GM23338 (cell line): ENCODE measurements at regions not wholly inside any gene's neighbourhood (a gene's known extent, or its start where the extent isn't known, plus 50 kb on each side); places are given as distances from the start of the nearest gene placed in this dataset.

Experiments used
- ATAC-seq: fragments of 200-7000 bp; cut with Tn5 transposase; 3 replicates; pipeline ENCODE4 v1.9.1; 2020
- DNase-seq: peaks from one replicate; pipeline ENCODE4 v3.0.0-alpha.2; 2015; ENCODE audit warnings: low spot score
- H2AFZ ChIP-seq: fragments of 200-600 bp; sonication (generic); 2 replicates; pipeline ENCODE4 v1.8.0; 2016; ENCODE audit warnings: antibody characterized with exemption, mild to moderate bottlenecking, moderate library complexity
- H3F3A ChIP-seq: fragments of 200-600 bp; sonication (generic); replicated peaks from 2 replicates; pipeline ENCODE4 v1.8.0; 2017; ENCODE audit warnings: antibody characterized with exemption, mixed run types, low read depth
- H3K27ac ChIP-seq: fragments of 200-600 bp; sonication (generic); 2 replicates; pipeline ENCODE4 v1.6.1; 2016; ENCODE audit warnings: low read depth
- H3K27me3 ChIP-seq: fragments of 200-600 bp; sonication (generic); 2 replicates; pipeline ENCODE4 v1.8.0; 2016; ENCODE audit warnings: mild to moderate bottlenecking, mixed run types, moderate library complexity; ENCODE audit not compliant: insufficient read depth
- H3K36me3 ChIP-seq: fragments of 200-600 bp; sonication (generic); 2 replicates; pipeline ENCODE4 v1.8.0; 2016; ENCODE audit warnings: mild to moderate bottlenecking; ENCODE audit not compliant: insufficient read depth
- H3K4me1 ChIP-seq: fragments of 200-600 bp; sonication (generic); 2 replicates; pipeline ENCODE4 v1.8.0; 2016; ENCODE audit warnings: mild to moderate bottlenecking, moderate library complexity; ENCODE audit not compliant: insufficient read depth
- H3K4me2 ChIP-seq: fragments of 200-600 bp; sonication (generic); 2 replicates; pipeline ENCODE4 v1.7.1; 2017; ENCODE audit warnings: mixed run types
- H3K4me3 ChIP-seq: fragments of 200-600 bp; sonication (generic); 2 replicates; pipeline ENCODE4 v1.6.1; 2016; ENCODE audit warnings: mixed run types
- H3K79me2 ChIP-seq: fragments of 200-600 bp; sonication (generic); replicated peaks from 2 replicates; pipeline ENCODE4 v1.8.0; 2017; ENCODE audit warnings: mild to moderate bottlenecking; ENCODE audit not compliant: insufficient read depth
- H3K9me2 ChIP-seq: fragments of 200-600 bp; sonication (generic); 2 replicates; pipeline ENCODE4 v1.8.0; 2017; ENCODE audit not compliant: insufficient read depth
- H4K20me1 ChIP-seq: fragments of 200-600 bp; sonication (generic); replicated peaks from 2 replicates; pipeline ENCODE4 v1.8.0; 2017; ENCODE audit warnings: mild to moderate bottlenecking; ENCODE audit not compliant: insufficient read depth
- H3K27ac Mint-ChIP-seq: 2 replicates; pipeline ENCODE4 v1.8.0; 2020; ENCODE audit warnings: inconsistent platforms, mild to moderate bottlenecking, moderate library complexity, mixed read lengths
- H3K27me3 Mint-ChIP-seq: 3 replicates; pipeline ENCODE4 v1.8.0; 2022; ENCODE audit warnings: low read depth, mild to moderate bottlenecking, moderate library complexity, mixed read lengths, inconsistent platforms; ENCODE audit not compliant: insufficient read depth, poor library complexity
- H3K36me3 Mint-ChIP-seq: 3 replicates; pipeline ENCODE4 v1.8.0; 2021; ENCODE audit warnings: low read depth, mild to moderate bottlenecking, inconsistent platforms, moderate library complexity, mixed read lengths
- H3K4me1 Mint-ChIP-seq: 3 replicates; pipeline ENCODE4 v1.8.0; 2020; ENCODE audit warnings: mild to moderate bottlenecking, inconsistent platforms, mixed read lengths
- H3K4me3 Mint-ChIP-seq: 3 replicates; pipeline ENCODE4 v1.8.0; 2021; ENCODE audit warnings: moderate library complexity, mild to moderate bottlenecking, inconsistent platforms, mixed read lengths
- H3K9me3 Mint-ChIP-seq: 3 replicates; pipeline ENCODE4 v1.8.0; 2020; ENCODE audit warnings: moderate library complexity, mild to moderate bottlenecking, inconsistent platforms, mixed read lengths
- CREB1 ChIP-seq: fragments of 250-450 bp; sonication (Bioruptor Pico); IDR thresholded peaks from 2 replicates; pipeline ENCODE4 v1.5.0; 2020; ENCODE audit warnings: low read depth, mild to moderate bottlenecking, moderate library complexity
- EZH2 ChIP-seq: fragments of 200-600 bp; sonication (generic); IDR thresholded peaks from one replicate; pipeline ENCODE4 v1.8.0; 2017; ENCODE audit warnings: antibody characterized with exemption, mild to moderate bottlenecking, low read depth; ENCODE audit not compliant: unreplicated experiment
- EZH2phosphoT487 ChIP-seq: fragments of 200-600 bp; sonication (generic); IDR thresholded peaks from one replicate; pipeline ENCODE4 v1.8.1; 2018; ENCODE audit warnings: antibody characterized with exemption; ENCODE audit not compliant: unreplicated experiment
- JUNB ChIP-seq: IDR thresholded peaks from one replicate; pipeline ENCODE4 v1.6.1; 2016; ENCODE audit warnings: antibody characterized with exemption; ENCODE audit not compliant: unreplicated experiment
- NANOG ChIP-seq: IDR thresholded peaks from 2 replicates; pipeline ENCODE4 v1.6.1; 2016; ENCODE audit warnings: antibody characterized with exemption, borderline replicate concordance
- POLR2AphosphoS5 ChIP-seq: IDR thresholded peaks from 2 replicates; pipeline ENCODE4 v1.6.1; 2016; ENCODE audit warnings: antibody characterized with exemption, low read depth
- REST ChIP-seq: IDR thresholded peaks from one replicate; pipeline ENCODE4 v1.6.1; 2018; ENCODE audit warnings: antibody characterized with exemption; ENCODE audit not compliant: unreplicated experiment
- STAT1 ChIP-seq: IDR thresholded peaks from one replicate; pipeline ENCODE4 v1.6.1; 2016; ENCODE audit warnings: antibody characterized with exemption; ENCODE audit not compliant: unreplicated experiment
- ZNF331 ChIP-seq: fragments of 250-450 bp; sonication (Bioruptor Pico); IDR thresholded peaks from 2 replicates; pipeline ENCODE4 v1.5.0; 2020; ENCODE audit warnings: low read depth, mild to moderate bottlenecking, moderate library complexity
- TF ChIP-seq, protein P1 (sequence below), 2 experiments: fragments of 200-600 bp in 1 of 2; sonication (generic) in 1 of 2; conservative IDR thresholded peaks; 2 replicates each; pipeline versions ENCODE4 v1.5.1 to v1.6.1; 2016 to 2017; ENCODE audit warnings: antibody characterized with exemption in 2 of 2, low read depth in 2 of 2, mild to moderate bottlenecking in 2 of 2, moderate library complexity in 1 of 2
- TF ChIP-seq, protein P2 (sequence below): fragments of 250-450 bp; sonication (Bioruptor Pico); IDR thresholded peaks from 2 replicates; pipeline ENCODE4 v1.5.0; 2020; ENCODE audit warnings: mild to moderate bottlenecking, moderate library complexity
- TF ChIP-seq, protein P3 (sequence below): IDR thresholded peaks from 2 replicates; pipeline ENCODE4 v1.6.1; 2016; ENCODE audit warnings: antibody characterized with exemption

DNA sequence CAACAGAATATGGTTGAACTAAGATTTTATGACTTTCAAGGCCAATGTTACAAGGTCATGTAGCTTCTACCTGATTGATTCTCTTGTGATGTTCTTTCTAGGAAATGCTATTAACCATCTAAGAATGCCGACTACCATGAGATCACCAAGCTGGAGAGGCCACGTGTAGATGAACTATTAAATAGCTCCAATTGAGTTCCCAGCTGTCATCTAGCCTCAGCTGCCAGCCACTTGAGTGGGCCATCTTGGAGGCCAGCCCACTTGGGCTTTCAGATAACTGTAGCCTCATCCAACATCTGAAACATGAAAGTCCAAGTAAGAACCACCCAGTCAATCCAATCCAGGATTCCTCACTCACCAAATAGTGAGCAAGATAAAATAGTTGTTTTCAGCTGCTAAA, 376.9 kb upstream of the TMEFF2 start:
- Histone ChIP-seq H3K4me3 (no peak overlapping the region), H3F3A (no peaks in the 10 kb centered on the region), H3K9me2 (no peaks in the 10 kb centered on the region; the same call in 1 of the 2 replicates), H3K27me3 (no peaks in the 10 kb centered on the region), H2AFZ (peak overlapping the region; percentile 60), H3K4me2 (no peak overlapping the region), H3K4me1 (no peaks in the 10 kb centered on the region), H3K79me2 (no peaks in the 10 kb centered on the region), H4K20me1 (no peaks in the 10 kb centered on the region), H3K27ac (no peak overlapping the region), H3K36me3 (no peaks in the 10 kb centered on the region)
- TF ChIP-seq, protein P1, sequence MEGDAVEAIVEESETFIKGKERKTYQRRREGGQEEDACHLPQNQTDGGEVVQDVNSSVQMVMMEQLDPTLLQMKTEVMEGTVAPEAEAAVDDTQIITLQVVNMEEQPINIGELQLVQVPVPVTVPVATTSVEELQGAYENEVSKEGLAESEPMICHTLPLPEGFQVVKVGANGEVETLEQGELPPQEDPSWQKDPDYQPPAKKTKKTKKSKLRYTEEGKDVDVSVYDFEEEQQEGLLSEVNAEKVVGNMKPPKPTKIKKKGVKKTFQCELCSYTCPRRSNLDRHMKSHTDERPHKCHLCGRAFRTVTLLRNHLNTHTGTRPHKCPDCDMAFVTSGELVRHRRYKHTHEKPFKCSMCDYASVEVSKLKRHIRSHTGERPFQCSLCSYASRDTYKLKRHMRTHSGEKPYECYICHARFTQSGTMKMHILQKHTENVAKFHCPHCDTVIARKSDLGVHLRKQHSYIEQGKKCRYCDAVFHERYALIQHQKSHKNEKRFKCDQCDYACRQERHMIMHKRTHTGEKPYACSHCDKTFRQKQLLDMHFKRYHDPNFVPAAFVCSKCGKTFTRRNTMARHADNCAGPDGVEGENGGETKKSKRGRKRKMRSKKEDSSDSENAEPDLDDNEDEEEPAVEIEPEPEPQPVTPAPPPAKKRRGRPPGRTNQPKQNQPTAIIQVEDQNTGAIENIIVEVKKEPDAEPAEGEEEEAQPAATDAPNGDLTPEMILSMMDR (conservative IDR thresholded peaks at IDR 0.05; ENCODE audit: low read depth in 2 of 2): no peak
- TF ChIP-seq REST (no peak), ZNF331 (CRISPR knock-in tag) (no peak), EZH2phosphoT487 (no peak), NANOG (no peak), CREB1 (CRISPR knock-in tag) (no peak), EZH2 (no peak), POLR2AphosphoS5 (no peak), JUNB (no peak), STAT1 (no peak)
- TF ChIP-seq, protein P2, sequence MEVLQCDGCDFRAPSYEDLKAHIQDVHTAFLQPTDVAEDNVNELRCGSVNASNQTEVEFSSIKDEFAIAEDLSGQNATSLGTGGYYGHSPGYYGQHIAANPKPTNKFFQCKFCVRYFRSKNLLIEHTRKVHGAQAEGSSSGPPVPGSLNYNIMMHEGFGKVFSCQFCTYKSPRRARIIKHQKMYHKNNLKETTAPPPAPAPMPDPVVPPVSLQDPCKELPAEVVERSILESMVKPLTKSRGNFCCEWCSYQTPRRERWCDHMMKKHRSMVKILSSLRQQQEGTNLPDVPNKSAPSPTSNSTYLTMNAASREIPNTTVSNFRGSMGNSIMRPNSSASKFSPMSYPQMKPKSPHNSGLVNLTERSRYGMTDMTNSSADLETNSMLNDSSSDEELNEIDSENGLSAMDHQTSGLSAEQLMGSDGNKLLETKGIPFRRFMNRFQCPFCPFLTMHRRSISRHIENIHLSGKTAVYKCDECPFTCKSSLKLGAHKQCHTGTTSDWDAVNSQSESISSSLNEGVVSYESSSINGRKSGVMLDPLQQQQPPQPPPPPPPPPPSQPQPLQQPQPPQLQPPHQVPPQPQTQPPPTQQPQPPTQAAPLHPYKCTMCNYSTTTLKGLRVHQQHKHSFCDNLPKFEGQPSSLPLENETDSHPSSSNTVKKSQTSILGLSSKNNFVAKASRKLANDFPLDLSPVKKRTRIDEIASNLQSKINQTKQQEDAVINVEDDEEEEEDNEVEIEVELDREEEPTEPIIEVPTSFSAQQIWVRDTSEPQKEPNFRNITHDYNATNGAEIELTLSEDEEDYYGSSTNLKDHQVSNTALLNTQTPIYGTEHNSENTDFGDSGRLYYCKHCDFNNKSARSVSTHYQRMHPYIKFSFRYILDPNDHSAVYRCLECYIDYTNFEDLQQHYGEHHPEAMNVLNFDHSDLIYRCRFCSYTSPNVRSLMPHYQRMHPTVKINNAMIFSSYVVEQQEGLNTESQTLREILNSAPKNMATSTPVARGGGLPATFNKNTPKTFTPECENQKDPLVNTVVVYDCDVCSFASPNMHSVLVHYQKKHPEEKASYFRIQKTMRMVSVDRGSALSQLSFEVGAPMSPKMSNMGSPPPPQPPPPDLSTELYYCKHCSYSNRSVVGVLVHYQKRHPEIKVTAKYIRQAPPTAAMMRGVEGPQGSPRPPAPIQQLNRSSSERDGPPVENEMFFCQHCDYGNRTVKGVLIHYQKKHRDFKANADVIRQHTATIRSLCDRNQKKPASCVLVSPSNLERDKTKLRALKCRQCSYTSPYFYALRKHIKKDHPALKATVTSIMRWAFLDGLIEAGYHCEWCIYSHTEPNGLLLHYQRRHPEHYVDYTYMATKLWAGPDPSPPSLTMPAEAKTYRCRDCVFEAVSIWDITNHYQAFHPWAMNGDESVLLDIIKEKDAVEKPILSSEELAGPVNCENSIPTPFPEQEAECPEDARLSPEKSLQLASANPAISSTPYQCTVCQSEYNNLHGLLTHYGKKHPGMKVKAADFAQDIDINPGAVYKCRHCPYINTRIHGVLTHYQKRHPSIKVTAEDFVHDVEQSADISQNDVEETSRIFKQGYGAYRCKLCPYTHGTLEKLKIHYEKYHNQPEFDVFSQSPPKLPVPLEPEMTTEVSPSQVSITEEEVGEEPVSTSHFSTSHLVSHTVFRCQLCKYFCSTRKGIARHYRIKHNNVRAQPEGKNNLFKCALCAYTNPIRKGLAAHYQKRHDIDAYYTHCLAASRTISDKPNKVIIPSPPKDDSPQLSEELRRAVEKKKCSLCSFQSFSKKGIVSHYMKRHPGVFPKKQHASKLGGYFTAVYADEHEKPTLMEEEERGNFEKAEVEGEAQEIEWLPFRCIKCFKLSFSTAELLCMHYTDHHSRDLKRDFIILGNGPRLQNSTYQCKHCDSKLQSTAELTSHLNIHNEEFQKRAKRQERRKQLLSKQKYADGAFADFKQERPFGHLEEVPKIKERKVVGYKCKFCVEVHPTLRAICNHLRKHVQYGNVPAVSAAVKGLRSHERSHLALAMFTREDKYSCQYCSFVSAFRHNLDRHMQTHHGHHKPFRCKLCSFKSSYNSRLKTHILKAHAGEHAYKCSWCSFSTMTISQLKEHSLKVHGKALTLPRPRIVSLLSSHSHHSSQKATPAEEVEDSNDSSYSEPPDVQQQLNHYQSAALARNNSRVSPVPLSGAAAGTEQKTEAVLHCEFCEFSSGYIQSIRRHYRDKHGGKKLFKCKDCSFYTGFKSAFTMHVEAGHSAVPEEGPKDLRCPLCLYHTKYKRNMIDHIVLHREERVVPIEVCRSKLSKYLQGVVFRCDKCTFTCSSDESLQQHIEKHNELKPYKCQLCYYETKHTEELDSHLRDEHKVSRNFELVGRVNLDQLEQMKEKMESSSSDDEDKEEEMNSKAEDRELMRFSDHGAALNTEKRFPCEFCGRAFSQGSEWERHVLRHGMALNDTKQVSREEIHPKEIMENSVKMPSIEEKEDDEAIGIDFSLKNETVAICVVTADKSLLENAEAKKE: no peak
- TF ChIP-seq, protein P3, sequence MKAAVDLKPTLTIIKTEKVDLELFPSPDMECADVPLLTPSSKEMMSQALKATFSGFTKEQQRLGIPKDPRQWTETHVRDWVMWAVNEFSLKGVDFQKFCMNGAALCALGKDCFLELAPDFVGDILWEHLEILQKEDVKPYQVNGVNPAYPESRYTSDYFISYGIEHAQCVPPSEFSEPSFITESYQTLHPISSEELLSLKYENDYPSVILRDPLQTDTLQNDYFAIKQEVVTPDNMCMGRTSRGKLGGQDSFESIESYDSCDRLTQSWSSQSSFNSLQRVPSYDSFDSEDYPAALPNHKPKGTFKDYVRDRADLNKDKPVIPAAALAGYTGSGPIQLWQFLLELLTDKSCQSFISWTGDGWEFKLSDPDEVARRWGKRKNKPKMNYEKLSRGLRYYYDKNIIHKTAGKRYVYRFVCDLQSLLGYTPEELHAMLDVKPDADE: no peak
- no peak for ATAC-seq
- H3K9me3 Mint-ChIP-seq: no peaks in the 10 kb centered on the region
- no peaks in the 10 kb centered on the region for H3K36me3 Mint-ChIP-seq
- H3K27ac Mint-ChIP-seq: no peak overlapping the region
- H3K4me3 Mint-ChIP-seq: no peak overlapping the region
- H3K4me1 Mint-ChIP-seq: no peaks in the 10 kb centered on the region
- DNase-seq: no peak
- no peaks in the 10 kb centered on the region for H3K27me3 Mint-ChIP-seq
